ENCODE measurements at regions not wholly inside any gene's neighbourhood (a gene's known extent, or its start where the extent isn't known, plus 50 kb on each side); places are given as distances from the start of the nearest gene placed in this dataset.

GRCh38 chr4:83679254-83679653, 143.3 kb downstream of the GPAT3 start:
- TF ChIP-seq POLR2A (IDR thresholded peaks at IDR 0.05) (no peak), CTCF (IDR thresholded peaks at IDR 0.05) (no peak)
- no peak overlapping the region for H3K4me3 ChIP-seq
- H3K27ac ChIP-seq: no peak overlapping the region
- no peaks in the 10 kb centered on the region for H3K27me3 ChIP-seq
- no peaks in the 10 kb centered on the region for H3K4me1 ChIP-seq (replicated peaks in 1 of 2)
- no peaks in the 10 kb centered on the region for H3K9me3 ChIP-seq (replicated peaks in 1 of 3)
- intact Hi-C loops (cut with DNase I): no loop called here
- WGBS, 4 donors: 53 to 67% (median 58%) methylated on average over 3 of the region's 3 CpGs
- H3K36me3 ChIP-seq (replicated peaks in 1 of 2): no peaks in the 10 kb centered on the region
- DNase-seq: no peak

- TF ChIP-seq CTCF (IDR thresholded peaks at IDR 0.05): no peak
- no peak for TF ChIP-seq POLR2A (IDR thresholded peaks at IDR 0.05)
- no peak overlapping the region for H3K27ac ChIP-seq
- intact Hi-C loops (cut with DNase I): no loop called here
- H3K4me1 ChIP-seq (replicated peaks in 1 of 2): no peaks in the 10 kb centered on the region
- 63 to 71% (median 64%) methylated on average over 3 of the region's 3 CpGs for WGBS, 4 donors
- no peaks in the 10 kb centered on the region for H3K9me3 ChIP-seq (replicated peaks in 1 of 3)
- no peak overlapping the region for H3K4me3 ChIP-seq
- H3K27me3 ChIP-seq: no peaks in the 10 kb centered on the region
- DNase-seq: no peak
- no peaks in the 10 kb centered on the region for H3K36me3 ChIP-seq (replicated peaks in 1 of 2)
Measured at GRCh38 chr4:83677656-83678055, 141.7 kb downstream of the GPAT3 start.

- Histone ChIP-seq H3K27ac (no peak overlapping the region), H3K27me3 (no peaks in the 10 kb centered on the region), H3K9me3 (replicated peaks in 1 of 3) (no peaks in the 10 kb centered on the region), H3K4me3 (no peak overlapping the region), H3K4me1 (replicated peaks in 1 of 2) (no peaks in the 10 kb centered on the region), H3K36me3 (replicated peaks in 1 of 2) (no peaks in the 10 kb centered on the region)
- DNase-seq: no peak
- 76 to 86% (median 83%) methylated on average over 5 of the region's 5 CpGs for WGBS, 4 donors
- intact Hi-C loops (cut with DNase I): no loop called here
- TF ChIP-seq POLR2A (IDR thresholded peaks at IDR 0.05) (no peak), CTCF (IDR thresholded peaks at IDR 0.05) (no peak)
Measured at GRCh38 chr4:83664741-83665140, 128.8 kb downstream of the GPAT3 start.

- no peaks in the 10 kb centered on the region for H3K9me3 ChIP-seq (replicated peaks in 1 of 3)
- WGBS, 4 donors: 75 to 91% (median 80%) methylated on average over 10 of the region's 10 CpGs
- no peak overlapping the region for H3K4me3 ChIP-seq
- no peaks in the 10 kb centered on the region for H3K4me1 ChIP-seq (replicated peaks in 1 of 2)
- no peak overlapping the region for H3K27ac ChIP-seq
- H3K36me3 ChIP-seq (replicated peaks in 1 of 2): no peaks in the 10 kb centered on the region
- intact Hi-C loops (cut with DNase I): no loop called here
- no peak for DNase-seq
- no peaks in the 10 kb centered on the region for H3K27me3 ChIP-seq
- no peak for TF ChIP-seq POLR2A (IDR thresholded peaks at IDR 0.05)
- no peak for TF ChIP-seq CTCF (IDR thresholded peaks at IDR 0.05)
Measured at GRCh38 chr4:83664071-83664470, 128.2 kb downstream of the GPAT3 start.
